GM19099 (cell line): ENCODE measurements at regions not wholly inside any gene's neighbourhood (a gene's known extent, or its start where the extent isn't known, plus 50 kb on each side); places are given as distances from the start of the nearest gene placed in this dataset.

Source experiments
- POLR2A ChIP-seq: IDR thresholded peaks from 3 replicates; pipeline ENCODE4 v1.6.1; 2011; ENCODE audit warnings: low read depth; ENCODE audit not compliant: insufficient read length; ENCODE audit errors: extremely low read depth

GRCh38 chr2:181807526-181807925, 84.0 kb upstream of the ITPRID2 start:
- TF ChIP-seq POLR2A = no peak

DNA sequence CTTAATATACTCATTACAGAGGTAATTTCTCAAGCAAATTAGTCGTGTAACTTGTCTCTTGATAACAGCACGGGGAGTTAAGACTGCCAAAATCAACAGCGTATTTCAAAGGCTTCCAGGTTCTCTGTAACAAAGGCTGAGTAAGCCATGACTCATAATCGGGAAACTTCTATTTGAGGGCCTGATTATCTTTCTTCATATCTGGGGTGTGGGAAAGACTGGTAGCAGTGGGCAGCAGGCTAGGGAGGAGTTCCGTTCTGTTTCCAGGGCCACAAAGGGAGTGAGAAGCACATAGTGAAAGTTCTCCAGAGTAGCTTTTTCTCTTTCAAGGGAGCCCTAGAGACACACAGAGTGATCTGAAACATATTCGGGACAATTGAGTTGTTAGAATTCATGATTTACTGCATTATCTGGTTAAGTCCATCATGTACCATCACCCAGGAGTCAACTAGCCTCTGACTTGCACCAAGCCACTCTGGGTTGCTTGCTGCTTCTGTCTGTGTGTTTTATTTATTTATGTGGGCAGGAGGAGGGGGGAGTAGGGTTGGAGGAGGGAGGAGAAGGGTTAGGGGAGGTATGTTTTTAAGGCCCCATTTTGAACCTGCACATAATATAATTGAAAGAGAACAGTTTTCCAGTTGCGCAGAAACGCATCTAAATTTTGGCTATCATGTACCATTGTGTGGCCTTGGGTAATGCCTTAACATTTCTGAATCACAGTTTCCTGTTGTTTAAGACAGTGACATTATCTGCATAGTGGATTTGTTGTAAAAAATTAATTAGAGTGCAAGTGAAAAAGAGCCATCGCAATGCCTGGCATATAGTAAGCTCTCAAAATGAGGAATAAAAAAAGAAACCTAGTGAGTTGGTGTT, 80.5 kb upstream of the ITPRID2 start:
- no peak for TF ChIP-seq POLR2A

DNA sequence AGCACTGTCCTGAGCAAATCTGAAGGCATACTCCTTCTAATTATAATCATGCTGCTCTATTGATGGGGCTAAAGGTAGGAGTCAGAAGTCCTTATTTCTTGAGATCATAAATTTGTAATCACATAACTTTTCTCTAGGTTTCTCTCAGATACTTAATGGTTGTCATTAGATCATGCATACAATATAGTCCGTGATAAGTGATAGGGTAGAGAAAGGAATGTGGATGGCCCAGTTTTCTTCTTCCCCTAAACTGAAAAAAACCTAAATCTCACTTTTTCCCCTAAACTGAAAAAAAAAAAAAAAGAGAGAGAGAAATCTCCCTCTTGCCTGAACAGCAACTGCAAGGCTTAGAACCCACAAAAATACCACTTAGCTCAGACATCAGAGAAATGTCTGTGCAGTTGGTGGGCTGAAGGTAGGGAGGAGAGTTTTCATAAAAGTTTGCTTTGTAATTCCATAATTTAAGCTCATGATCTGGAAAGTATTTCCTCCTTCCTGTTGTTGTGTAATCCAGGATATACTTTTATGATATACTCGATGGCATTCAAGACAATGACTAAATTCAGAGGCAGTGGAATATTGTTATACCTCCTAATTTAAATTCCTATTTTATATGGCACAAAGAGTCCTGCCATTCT, 79.3 kb upstream of the ITPRID2 start:
- no peak for TF ChIP-seq POLR2A

DNA sequence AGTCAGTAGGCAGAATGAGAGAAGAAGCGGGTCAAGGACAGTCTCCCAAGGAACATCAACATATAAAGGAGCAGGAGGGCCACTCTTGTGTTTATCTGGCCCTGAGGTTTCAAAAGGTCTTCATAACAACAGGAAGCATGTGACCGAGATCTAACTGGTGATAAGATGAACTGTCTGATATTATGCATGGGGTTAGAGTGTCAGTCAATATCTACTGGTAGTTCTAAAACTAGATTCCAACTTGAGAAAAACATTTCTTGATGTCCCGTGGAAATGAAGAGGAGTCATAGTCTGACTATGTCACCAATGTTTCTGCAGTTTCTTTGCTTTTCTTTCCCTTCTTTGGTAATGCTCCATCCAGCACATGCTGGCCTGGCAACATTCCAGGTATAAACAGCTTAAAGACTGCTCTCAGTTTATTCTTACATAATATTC, 77.5 kb upstream of the ITPRID2 start:
- no peak for TF ChIP-seq POLR2A

DNA sequence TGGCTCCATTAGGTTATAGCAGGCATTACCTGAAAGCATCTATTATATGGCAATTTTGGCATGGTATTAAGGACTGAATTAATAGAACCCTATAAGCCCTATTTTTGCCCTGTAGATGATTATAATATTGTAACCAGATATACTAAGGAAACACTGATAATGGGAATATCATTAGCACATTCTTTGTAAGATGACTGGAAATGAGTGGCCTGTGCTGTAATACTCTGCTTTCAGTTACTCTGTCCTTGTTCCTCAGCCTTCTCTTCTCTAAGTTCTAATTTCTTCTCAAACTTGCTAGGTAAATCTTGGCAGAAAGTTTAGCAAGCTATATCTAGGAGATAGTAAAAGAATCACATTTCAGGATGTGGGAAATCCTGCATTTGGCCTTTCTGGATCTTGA, 74.0 kb upstream of the ITPRID2 start:
- no peak for TF ChIP-seq POLR2A

DNA sequence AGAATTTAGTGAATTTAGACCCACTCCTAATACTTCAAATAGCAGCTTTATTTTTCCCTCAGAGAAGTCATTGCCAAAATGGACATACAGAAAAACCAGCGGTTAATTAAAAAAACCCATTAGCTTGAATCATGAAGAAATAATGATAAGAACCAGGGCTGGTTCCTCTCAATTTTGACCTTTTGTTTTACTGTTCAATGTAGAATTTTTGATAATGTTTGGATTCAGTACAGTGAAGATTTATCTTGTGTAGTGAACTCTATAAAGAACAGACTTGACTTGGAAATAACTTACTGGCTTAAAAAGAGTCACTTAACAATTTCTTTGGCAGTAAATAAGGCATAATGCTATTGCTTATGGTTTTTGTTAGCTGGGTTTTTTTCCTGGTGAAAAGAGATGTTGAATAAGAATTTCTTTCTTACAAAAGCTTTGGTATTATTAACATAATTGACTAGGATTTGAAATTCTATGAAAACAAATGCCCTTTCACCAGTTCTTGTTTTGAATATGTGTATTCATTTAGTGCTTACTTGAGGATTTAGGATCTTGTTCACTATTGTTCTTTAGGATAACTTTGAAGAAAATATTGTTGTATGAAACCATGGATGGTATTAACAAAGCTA, 73.4 kb upstream of the ITPRID2 start:
- TF ChIP-seq POLR2A = no peak

GRCh38 chr2:181818840-181819239, 72.7 kb upstream of the ITPRID2 start:
- no peak for TF ChIP-seq POLR2A

- TF ChIP-seq POLR2A = no peak
Measured at GRCh38 chr2:181821049-181821448, 70.5 kb upstream of the ITPRID2 start.

- no peak for TF ChIP-seq POLR2A
Measured at GRCh38 chr2:181822097-181822496, 69.4 kb upstream of the ITPRID2 start.

GRCh38 chr2:181823405-181823804, 68.1 kb upstream of the ITPRID2 start:
- no peak for TF ChIP-seq POLR2A

DNA sequence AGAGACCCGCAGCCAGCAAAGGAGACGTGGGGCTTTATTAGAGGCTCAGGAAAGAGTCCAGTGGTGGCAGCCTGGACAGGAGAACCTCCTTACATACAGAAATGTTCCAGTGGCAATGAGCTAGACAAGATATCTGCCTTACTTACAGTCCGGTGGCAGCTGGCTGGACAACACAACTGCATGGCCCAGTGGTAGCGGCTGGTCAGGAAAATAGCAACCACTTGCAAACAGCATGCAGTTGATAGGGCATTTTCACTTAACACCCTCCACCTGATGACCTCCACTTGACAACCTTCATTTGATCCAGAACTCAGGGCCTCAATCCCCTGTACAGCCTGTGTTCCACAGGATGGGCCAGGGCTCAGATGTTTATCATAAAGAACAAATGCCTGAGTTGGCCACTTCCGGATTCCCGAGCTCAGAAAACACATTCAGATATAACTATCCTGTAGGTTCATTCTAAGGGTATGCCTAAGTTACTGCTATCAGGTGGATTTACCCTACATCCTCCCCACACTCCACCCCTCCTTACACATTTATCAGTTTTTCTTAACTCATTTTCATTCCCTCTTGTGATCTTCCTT, 63.3 kb upstream of the ITPRID2 start:
- no peak for TF ChIP-seq POLR2A

GRCh38 chr2:181829230-181829629, 62.3 kb upstream of the ITPRID2 start:
- TF ChIP-seq POLR2A = no peak

DNA sequence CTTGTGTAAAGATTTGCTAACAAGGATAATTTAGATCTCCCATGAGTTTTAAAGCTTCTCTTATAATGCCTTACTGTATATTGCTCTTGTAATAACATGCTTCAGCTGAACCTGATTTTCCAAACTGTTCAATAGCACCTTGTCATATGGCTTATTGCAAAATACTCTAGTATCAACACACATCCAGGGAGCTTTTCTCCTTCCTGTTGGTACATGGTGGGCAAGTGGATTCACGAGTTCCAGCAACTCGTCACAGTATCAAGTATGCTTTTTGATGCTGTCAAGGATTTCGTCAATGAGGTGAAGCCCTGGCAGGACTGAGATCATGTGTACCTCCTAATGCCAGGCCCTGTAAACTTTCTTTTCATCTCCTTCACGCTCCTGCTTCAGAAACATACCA, 59.5 kb upstream of the ITPRID2 start:
- no peak for TF ChIP-seq POLR2A

GRCh38 chr2:181836583-181836982, 54.9 kb upstream of the ITPRID2 start:
- no peak for TF ChIP-seq POLR2A

GRCh38 chr2:181837563-181837962, 54.0 kb upstream of the ITPRID2 start:
- TF ChIP-seq POLR2A = no peak
